HEK293 (cell line): ENCODE measurements at regions not wholly inside any gene's neighbourhood (a gene's known extent, or its start where the extent isn't known, plus 50 kb on each side); places are given as distances from the start of the nearest gene placed in this dataset.
"Not testable (repeated sequence)": the region's sequence is repeated elsewhere in the genome, so short reads cannot be mapped to it uniquely, and the experiment has no call there.

Experiments used
- CTCF ChIA-PET: fragments of 350-600 bp; formaldehyde crosslinking; extraction: SDS; loops from one replicate; lab custom pipeline; 2021; ENCODE audit warnings: antibody characterized with exemption; lab: Yijun Ruan, JAX
- POLR2A ChIA-PET: fragments of 300-600 bp; formaldehyde crosslinking; extraction: SDS; loops from one replicate; lab custom pipeline; 2020; ENCODE audit warnings: antibody characterized with exemption, inconsistent platforms; lab: Yijun Ruan, JAX
- H3K27ac ChIP-seq: fragments of 200-500 bp; sonication (Bioruptor generic); 2 replicates; pipeline ENCODE4 v1.5.1; 2014; ENCODE audit warnings: low read depth, low read length, control low read depth, inconsistent platforms; ENCODE audit errors: extremely low read depth
- H3K36me3 ChIP-seq, 2 experiments: fragments of 200-500 bp in 1 of 2; sonication (Bioruptor generic) in 1 of 2; 1 replicate in 1 of 2; 2 replicates in 1 of 2; pipeline ENCODE4 v1.5.1; 2014 to 2017; ENCODE audit warnings: inconsistent platforms in 2 of 2, low read length in 2 of 2; ENCODE audit not compliant: control insufficient read depth in 2 of 2, insufficient read depth in 1 of 2
- H3K4me1 ChIP-seq: fragments of 200-500 bp; sonication (Bioruptor generic); 2 replicates; pipeline ENCODE4 v1.5.1; 2014; ENCODE audit warnings: mild to moderate bottlenecking, low read length, inconsistent platforms; ENCODE audit not compliant: control insufficient read depth, insufficient read depth
- H3K4me3 ChIP-seq: 2 replicates; pipeline ENCODE4 v1.5.1; 2011; ENCODE audit warnings: low read depth, mild to moderate bottlenecking, control low read depth, low read length, moderate library complexity
- H3K9me3 ChIP-seq: fragments of 200-500 bp; sonication (Bioruptor generic); 2 replicates; pipeline ENCODE4 v1.5.1; 2014; ENCODE audit warnings: low read depth, low read length, inconsistent platforms; ENCODE audit not compliant: control insufficient read depth, insufficient read depth
- GFI1B ChIP-seq: fragments of 450-650 bp; formaldehyde crosslinking; IDR thresholded peaks from 2 replicates; pipeline ENCODE4 v1.5.1; 2016; ENCODE audit warnings: missing biosample characterization, missing genetic modification characterization
- GLIS1 ChIP-seq: fragments of 450-650 bp; formaldehyde crosslinking; IDR thresholded peaks from 2 replicates; pipeline ENCODE4 v1.5.1; 2016; ENCODE audit warnings: missing biosample characterization, missing genetic modification characterization
- GLIS2 ChIP-seq: fragments of 450-650 bp; formaldehyde crosslinking; IDR thresholded peaks from 2 replicates; pipeline ENCODE4 v1.5.1; 2016; ENCODE audit warnings: missing biosample characterization, missing genetic modification characterization
- KLF16 ChIP-seq: fragments of 450-650 bp; formaldehyde crosslinking; IDR thresholded peaks from 2 replicates; pipeline ENCODE4 v1.5.1; 2017; ENCODE audit warnings: missing biosample characterization, missing genetic modification characterization
- MYNN ChIP-seq: fragments of 450-650 bp; formaldehyde crosslinking; IDR thresholded peaks from 2 replicates; pipeline ENCODE4 v1.5.1; 2016; ENCODE audit warnings: missing biosample characterization, missing genetic modification characterization, borderline replicate concordance
- PRDM2 ChIP-seq: fragments of 450-650 bp; formaldehyde crosslinking; IDR thresholded peaks from 2 replicates; pipeline ENCODE4 v1.5.1; 2016; ENCODE audit warnings: missing biosample characterization, missing genetic modification characterization, borderline replicate concordance
- SP3 ChIP-seq: fragments of 450-650 bp; formaldehyde crosslinking; IDR thresholded peaks from 2 replicates; pipeline ENCODE4 v1.5.1; 2016; ENCODE audit warnings: missing biosample characterization, missing genetic modification characterization
- ZBTB17 ChIP-seq: fragments of 450-650 bp; formaldehyde crosslinking; IDR thresholded peaks from 2 replicates; pipeline ENCODE4 v1.5.1; 2016; ENCODE audit warnings: missing biosample characterization, missing genetic modification characterization
- ZNF155 ChIP-seq: fragments of 450-650 bp; formaldehyde crosslinking; IDR thresholded peaks from 2 replicates; pipeline ENCODE4 v1.5.1; 2016; ENCODE audit warnings: missing biosample characterization, missing genetic modification characterization
- ZNF221 ChIP-seq: fragments of 450-650 bp; formaldehyde crosslinking; IDR thresholded peaks from 2 replicates; pipeline ENCODE4 v1.5.1; 2017; ENCODE audit warnings: missing biosample characterization, missing genetic modification characterization, borderline replicate concordance
- ZNF280C ChIP-seq: fragments of 450-650 bp; formaldehyde crosslinking; IDR thresholded peaks from 2 replicates; pipeline ENCODE4 v1.5.1; 2016; ENCODE audit warnings: missing biosample characterization, missing genetic modification characterization
- ZNF311 ChIP-seq: fragments of 450-650 bp; formaldehyde crosslinking; IDR thresholded peaks from 2 replicates; pipeline ENCODE4 v1.5.1; 2017; ENCODE audit warnings: missing biosample characterization, missing genetic modification characterization, borderline replicate concordance
- ZNF341 ChIP-seq: fragments of 450-650 bp; formaldehyde crosslinking; IDR thresholded peaks from 2 replicates; pipeline ENCODE4; 2016; ENCODE audit warnings: low read depth, missing biosample characterization, missing genetic modification characterization
- ZNF366 ChIP-seq: fragments of 450-650 bp; formaldehyde crosslinking; conservative IDR thresholded peaks from 2 replicates; pipeline ENCODE4 v1.5.1; 2016; ENCODE audit warnings: missing biosample characterization, missing genetic modification characterization
- ZNF423 ChIP-seq: fragments of 450-650 bp; formaldehyde crosslinking; IDR thresholded peaks from 2 replicates; pipeline ENCODE4 v1.5.1; 2016; ENCODE audit warnings: missing biosample characterization, missing genetic modification characterization
- ZNF433 ChIP-seq: fragments of 450-650 bp; formaldehyde crosslinking; IDR thresholded peaks from 2 replicates; pipeline ENCODE4 v1.5.1; 2016; ENCODE audit warnings: missing biosample characterization, missing genetic modification characterization, low read depth
- ZNF513 ChIP-seq: fragments of 450-650 bp; IDR thresholded peaks from 2 replicates; pipeline ENCODE4 v1.5.1; 2018; ENCODE audit warnings: missing biosample characterization, missing genetic modification characterization
- ZNF521 ChIP-seq: fragments of 450-650 bp; formaldehyde crosslinking; IDR thresholded peaks from 2 replicates; pipeline ENCODE4 v1.5.1; 2017; ENCODE audit warnings: missing biosample characterization, mild to moderate bottlenecking, missing genetic modification characterization
- ZNF544 ChIP-seq: fragments of 450-650 bp; formaldehyde crosslinking; IDR thresholded peaks from 2 replicates; pipeline ENCODE4 v1.5.0; 2017; ENCODE audit warnings: missing biosample characterization, missing genetic modification characterization
- ZNF623 ChIP-seq: fragments of 450-650 bp; formaldehyde crosslinking; IDR thresholded peaks from 2 replicates; pipeline ENCODE4 v1.5.1; 2016; ENCODE audit warnings: missing biosample characterization, missing genetic modification characterization
- ZNF747 ChIP-seq: fragments of 450-650 bp; formaldehyde crosslinking; IDR thresholded peaks from 2 replicates; pipeline ENCODE4 v1.5.1; 2016; ENCODE audit warnings: missing biosample characterization, missing genetic modification characterization
- ZNF830 ChIP-seq: fragments of 450-650 bp; IDR thresholded peaks from 2 replicates; pipeline ENCODE4 v1.5.0; 2018; ENCODE audit warnings: missing biosample characterization, missing genetic modification characterization, low read depth, mild to moderate bottlenecking, moderate library complexity
- ZNF837 ChIP-seq: fragments of 450-650 bp; formaldehyde crosslinking; IDR thresholded peaks from 2 replicates; pipeline ENCODE4 v1.5.1; 2016; ENCODE audit warnings: missing biosample characterization, missing genetic modification characterization
- TF ChIP-seq, protein P1 (sequence below): fragments of 450-650 bp; formaldehyde crosslinking; IDR thresholded peaks from 2 replicates; pipeline ENCODE4 v1.5.1; 2016; ENCODE audit warnings: missing biosample characterization, missing genetic modification characterization

GRCh38 chr4:8717470-8717869 is 124.9 kb downstream of the CPZ start:
- H3K9me3 ChIP-seq, CTCF ChIA-PET: not testable (repeated sequence)
- TF ChIP-seq ZNF366 (tag by site-specific recombination): peak; percentile 64
- TF ChIP-seq, all 188 proteins: peak for 1; not testable (repeated sequence) for 187
- H3K27ac ChIP-seq, H3K4me1 ChIP-seq, H3K4me3 ChIP-seq, POLR2A ChIA-PET, H3K36me3 ChIP-seq: not testable (repeated sequence)

GRCh38 chr4:8710946-8711345 is 118.4 kb downstream of the CPZ start:
- H3K4me3 ChIP-seq: no peak overlapping the region
- TF ChIP-seq, protein P1, sequence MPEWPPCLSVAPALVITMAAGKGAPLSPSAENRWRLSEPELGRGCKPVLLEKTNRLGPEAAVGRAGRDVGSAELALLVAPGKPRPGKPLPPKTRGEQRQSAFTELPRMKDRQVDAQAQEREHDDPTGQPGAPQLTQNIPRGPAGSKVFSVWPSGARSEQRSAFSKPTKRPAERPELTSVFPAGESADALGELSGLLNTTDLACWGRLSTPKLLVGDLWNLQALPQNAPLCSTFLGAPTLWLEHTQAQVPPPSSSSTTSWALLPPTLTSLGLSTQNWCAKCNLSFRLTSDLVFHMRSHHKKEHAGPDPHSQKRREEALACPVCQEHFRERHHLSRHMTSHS (tag by site-specific recombination): no peak
- TF ChIP-seq ZNF544: no peak
- TF ChIP-seq ZNF280C (tag by site-specific recombination): no peak
- no peak for TF ChIP-seq ZNF221 (tag by site-specific recombination)
- no peak for TF ChIP-seq ZNF423 (tag by site-specific recombination)
- no peak for TF ChIP-seq KLF16 (tag by site-specific recombination)
- no peak for TF ChIP-seq ZNF433 (tag by site-specific recombination)
- no peak for TF ChIP-seq GLIS2 (tag by site-specific recombination)
- no peak for TF ChIP-seq ZNF837 (tag by site-specific recombination)
- no peak for TF ChIP-seq SP3
- no peak for TF ChIP-seq ZNF155 (tag by site-specific recombination)
- TF ChIP-seq ZNF311 (tag by site-specific recombination): no peak
- no peak for TF ChIP-seq GLIS1
- TF ChIP-seq GFI1B (tag by site-specific recombination): no peak
- TF ChIP-seq MYNN: no peak
- TF ChIP-seq ZNF747 (tag by site-specific recombination): no peak
- no peaks in the 10 kb centered on the region for H3K4me1 ChIP-seq
- no peak overlapping the region for H3K27ac ChIP-seq
- CTCF ChIA-PET: no interaction called here
- no peaks in the 10 kb centered on the region for H3K9me3 ChIP-seq
- H3K36me3 ChIP-seq: no peaks in the 10 kb centered on the region
- POLR2A ChIA-PET: no interaction called here

DNA sequence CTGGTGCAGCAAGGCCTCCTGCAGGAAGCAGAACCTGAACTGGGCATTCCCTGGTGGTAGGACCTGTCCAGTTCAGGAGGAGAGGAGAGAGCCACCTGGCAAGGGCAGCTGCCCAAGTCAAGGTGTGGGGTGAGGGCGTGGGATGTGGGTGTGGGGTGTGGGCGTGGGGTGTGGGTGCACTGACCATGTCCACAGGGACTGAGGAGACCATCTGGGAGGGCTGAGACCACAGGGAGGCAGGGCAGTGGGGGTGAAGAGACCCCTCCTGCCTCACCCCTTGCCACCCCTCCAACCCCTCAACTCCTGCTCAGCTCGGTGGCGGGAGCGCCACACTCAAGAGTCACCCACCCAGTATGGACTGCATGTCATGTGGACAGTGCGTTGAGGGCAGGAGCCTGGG is 117.9 kb downstream of the CPZ start:
- Histone ChIP-seq H3K36me3 (no peaks in the 10 kb centered on the region), H3K4me1 (no peaks in the 10 kb centered on the region), H3K4me3 (no peak overlapping the region), H3K9me3 (no peaks in the 10 kb centered on the region), H3K27ac (no peak overlapping the region)
- POLR2A ChIA-PET: no interaction called here
- CTCF ChIA-PET: no interaction called here
- TF ChIP-seq PRDM2 (tag by site-specific recombination): no peak
- TF ChIP-seq ZNF341: no peak
- TF ChIP-seq ZNF513: no peak
- no peak for TF ChIP-seq ZBTB17 (tag by site-specific recombination)
- no peak for TF ChIP-seq ZNF623 (tag by site-specific recombination)
- no peak for TF ChIP-seq ZNF830 (tag by site-specific recombination)
- no peak for TF ChIP-seq ZNF521
- no peak for TF ChIP-seq ZNF837 (tag by site-specific recombination)
